Liver (tissue), 7 donors: ENCODE measurements at regions not wholly inside any gene's neighbourhood (a gene's known extent, or its start where the extent isn't known, plus 50 kb on each side); places are given as distances from the start of the nearest gene placed in this dataset.

Experiments
- DNase-seq: peaks from one replicate; pipeline ENCODE4 v3.0.0-alpha.2; 2017; ENCODE audit warnings: low spot score
- H3K27ac ChIP-seq, 2 donors: one replicate each; pipeline ENCODE4 v1.7.0; 2013; ENCODE audit warnings: inconsistent platforms in 2 of 2, low read length in 2 of 2, control low read depth in 1 of 2, low read depth in 1 of 2, mild to moderate bottlenecking in 1 of 2
- H3K27me3 ChIP-seq, 4 donors: one replicate each; pipeline versions ENCODE4 v1.6.1 to v1.7.0; 2013; ENCODE audit warnings: low read length in 3 of 4, inconsistent platforms in 1 of 4, mild to moderate bottlenecking in 1 of 4, moderate library complexity in 1 of 4; ENCODE audit not compliant: control insufficient read depth in 4 of 4, insufficient read depth in 4 of 4
- H3K36me3 ChIP-seq, 4 donors: one replicate each; pipeline versions ENCODE4 v1.6.1 to v1.7.0; 2013; ENCODE audit warnings: low read length in 3 of 4, mild to moderate bottlenecking in 3 of 4, low read depth in 1 of 4, moderate library complexity in 1 of 4; ENCODE audit not compliant: control insufficient read depth in 4 of 4, insufficient read depth in 3 of 4
- H3K4me1 ChIP-seq, 4 donors: one replicate each; pipeline versions ENCODE4 v1.6.1 to v1.7.0; 2013; ENCODE audit warnings: low read length in 3 of 4, mild to moderate bottlenecking in 3 of 4, moderate library complexity in 1 of 4; ENCODE audit not compliant: control insufficient read depth in 4 of 4, insufficient read depth in 4 of 4
- H3K4me3 ChIP-seq, 3 donors: one replicate each; pipeline versions ENCODE4 v1.6.1 to v1.7.0; 2013; ENCODE audit warnings: low read length in 3 of 3, control low read depth in 1 of 3, low read depth in 1 of 3, mild to moderate bottlenecking in 1 of 3
- H3K9ac ChIP-seq, 2 donors: one replicate each; pipeline ENCODE4 v1.7.0; 2013; ENCODE audit warnings: low read length in 2 of 2, mild to moderate bottlenecking in 2 of 2, moderate library complexity in 2 of 2, control low read depth in 1 of 2, low read depth in 1 of 2
- H3K9me3 ChIP-seq, 4 donors: one replicate each; pipeline versions ENCODE4 v1.6.1 to v1.7.0; 2013; ENCODE audit warnings: low read length in 3 of 4; ENCODE audit not compliant: control insufficient read depth in 4 of 4
- ATF3 ChIP-seq: IDR thresholded peaks from 2 replicates; pipeline ENCODE4 v1.6.1; 2016; ENCODE audit warnings: antibody characterized with exemption
- EGR1 ChIP-seq, 2 donors: IDR thresholded peaks; 2 replicates each; pipeline ENCODE4 v1.6.1; 2016 to 2018; ENCODE audit warnings: antibody characterized with exemption in 2 of 2, low read depth in 2 of 2
- FOXA1 ChIP-seq: IDR thresholded peaks from 2 replicates; pipeline ENCODE4 v1.6.1; 2016; ENCODE audit warnings: antibody characterized with exemption
- FOXA2 ChIP-seq: IDR thresholded peaks from 2 replicates; pipeline ENCODE4 v1.6.1; 2016; ENCODE audit warnings: antibody characterized with exemption
- GABPA ChIP-seq, 2 donors: IDR thresholded peaks in 1 of 2; conservative IDR thresholded peaks in 1 of 2; 2 replicates each; pipeline ENCODE4 v1.6.1; 2016; ENCODE audit warnings: antibody characterized with exemption in 2 of 2, mild to moderate bottlenecking in 1 of 2, moderate library complexity in 1 of 2
- HNF4A ChIP-seq, 2 donors: conservative IDR thresholded peaks; 2 replicates each; pipeline ENCODE4 v1.6.1; 2016; ENCODE audit warnings: antibody characterized with exemption in 2 of 2, mild to moderate bottlenecking in 2 of 2
- HNF4G ChIP-seq: IDR thresholded peaks from 2 replicates; pipeline ENCODE4 v1.6.1; 2016; ENCODE audit warnings: antibody characterized with exemption
- JUND ChIP-seq, 2 donors: IDR thresholded peaks; 2 replicates each; pipeline ENCODE4 v1.6.1; 2016; ENCODE audit warnings: antibody characterized with exemption in 2 of 2
- NR2F2 ChIP-seq: IDR thresholded peaks from 2 replicates; pipeline ENCODE4 v1.6.1; 2016; ENCODE audit warnings: antibody characterized with exemption
- RAD21 ChIP-seq, 2 donors: IDR thresholded peaks; 2 replicates each; pipeline ENCODE4 v1.6.1; 2016; ENCODE audit warnings: antibody characterized with exemption in 2 of 2, mild to moderate bottlenecking in 2 of 2
- REST ChIP-seq: IDR thresholded peaks from 2 replicates; pipeline ENCODE4 v1.6.1; 2016; ENCODE audit warnings: antibody characterized with exemption, mild to moderate bottlenecking
- SP1 ChIP-seq: IDR thresholded peaks from 2 replicates; pipeline ENCODE4 v1.6.1; 2018; ENCODE audit warnings: antibody characterized with exemption, mild to moderate bottlenecking
- TAF1 ChIP-seq: conservative IDR thresholded peaks from 2 replicates; pipeline ENCODE4 v1.6.1; 2016; ENCODE audit warnings: antibody characterized with exemption, mild to moderate bottlenecking
- YY1 ChIP-seq: IDR thresholded peaks from 2 replicates; pipeline ENCODE4 v1.6.1; 2016; ENCODE audit warnings: antibody characterized with exemption, mild to moderate bottlenecking
- WGBS: extraction: QIAGEN DNeasy Blood & Tissue Kit; methylation state at CpG from one replicate; pipeline ENCODE4 v1.1.7; 2013; 5-methylcytosine and 5-hydroxymethylcytosine counted together
- TF ChIP-seq, protein P1 (sequence below): IDR thresholded peaks from 2 replicates; pipeline ENCODE4 v1.6.1; 2016; ENCODE audit warnings: antibody characterized with exemption
- TF ChIP-seq, protein P2 (sequence below): IDR thresholded peaks from 2 replicates; pipeline ENCODE4 v1.6.1; 2016; ENCODE audit warnings: antibody characterized with exemption
- donor health status: healthy.
- donor health status: healthy.
- donor health status: healthy.
- donor health status: healthy.

DNA sequence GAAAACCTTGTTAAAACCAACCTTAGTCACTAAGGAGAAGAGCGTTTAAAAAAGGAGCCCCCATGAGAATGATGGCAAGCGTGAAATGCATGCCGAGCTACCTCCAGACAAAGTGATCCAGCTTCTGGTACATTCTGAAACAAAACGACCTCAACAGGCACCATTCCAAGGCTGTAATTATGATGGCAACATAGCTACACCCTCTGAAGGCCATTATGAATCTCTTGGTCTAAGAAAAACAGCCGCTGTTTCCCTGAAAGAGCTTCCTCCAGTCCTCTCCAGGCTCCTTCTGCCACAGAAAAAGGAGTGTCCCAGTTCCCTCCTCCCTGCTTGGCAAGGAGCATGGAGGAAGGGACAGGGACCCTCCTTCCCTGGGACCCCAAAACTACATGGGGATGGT, 50.0 kb upstream of the ABLIM1 start:
- H3K9me3 ChIP-seq = no peaks in the 10 kb centered on the region
- no peak overlapping the region for H3K9ac ChIP-seq
- H3K4me1 ChIP-seq = no peaks in the 10 kb centered on the region
- H3K36me3 ChIP-seq = no peaks in the 10 kb centered on the region
- no peak overlapping the region for H3K4me3 ChIP-seq
- TF ChIP-seq, protein P1, sequence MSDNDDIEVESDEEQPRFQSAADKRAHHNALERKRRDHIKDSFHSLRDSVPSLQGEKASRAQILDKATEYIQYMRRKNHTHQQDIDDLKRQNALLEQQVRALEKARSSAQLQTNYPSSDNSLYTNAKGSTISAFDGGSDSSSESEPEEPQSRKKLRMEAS = no peak
- no peak for TF ChIP-seq EGR1 (IDR thresholded peaks at IDR 0.05; ENCODE audit: low read depth in 2 of 2)
- TF ChIP-seq GABPA (IDR thresholded peaks at IDR 0.05 in 1 of 2, conservative IDR thresholded peaks at IDR 0.05 in 1 of 2) = no peak
- no peak for TF ChIP-seq REST
- no peak for TF ChIP-seq YY1
- no peak for DNase-seq
- no peak overlapping the region for H3K27ac ChIP-seq
- no peaks in the 10 kb centered on the region for H3K27me3 ChIP-seq
- 88% methylated on average over 5 of the region's 5 CpGs for WGBS

- Histone ChIP-seq H3K27me3 (no peaks in the 10 kb centered on the region), H3K36me3 (no peaks in the 10 kb centered on the region), H3K9me3 (no peaks in the 10 kb centered on the region), H3K4me3 (no peak overlapping the region), H3K4me1 (no peaks in the 10 kb centered on the region), H3K9ac (no peak overlapping the region), H3K27ac (no peak overlapping the region)
- 90% methylated on average over 5 of the region's 5 CpGs for WGBS
- TF ChIP-seq ATF3 = no peak
- no peak for TF ChIP-seq RAD21 (IDR thresholded peaks at IDR 0.05)
- no peak for DNase-seq
Observed at GRCh38 chr10:114708717-114709335, 50.8 kb upstream of the ABLIM1 start.

- Histone ChIP-seq H3K9me3 (no peaks in the 10 kb centered on the region), H3K9ac (no peak overlapping the region), H3K27ac (no peak overlapping the region), H3K4me3 (no peak overlapping the region), H3K36me3 (no peaks in the 10 kb centered on the region), H3K27me3 (no peaks in the 10 kb centered on the region), H3K4me1 (no peaks in the 10 kb centered on the region)
- TF ChIP-seq RAD21 (IDR thresholded peaks at IDR 0.05) (no peak), YY1 (no peak), NR2F2 (no peak), TAF1 (no peak), GABPA (IDR thresholded peaks at IDR 0.05 in 1 of 2, conservative IDR thresholded peaks at IDR 0.05 in 1 of 2) (no peak), SP1 (no peak), HNF4G (no peak), FOXA2 (no peak), HNF4A (conservative IDR thresholded peaks at IDR 0.05) (no peak), EGR1 (IDR thresholded peaks at IDR 0.05; ENCODE audit: low read depth in 2 of 2) (no peak), FOXA1 (no peak), JUND (IDR thresholded peaks at IDR 0.05) (no peak)
- TF ChIP-seq, protein P1 = no peak
- TF ChIP-seq, protein P2, sequence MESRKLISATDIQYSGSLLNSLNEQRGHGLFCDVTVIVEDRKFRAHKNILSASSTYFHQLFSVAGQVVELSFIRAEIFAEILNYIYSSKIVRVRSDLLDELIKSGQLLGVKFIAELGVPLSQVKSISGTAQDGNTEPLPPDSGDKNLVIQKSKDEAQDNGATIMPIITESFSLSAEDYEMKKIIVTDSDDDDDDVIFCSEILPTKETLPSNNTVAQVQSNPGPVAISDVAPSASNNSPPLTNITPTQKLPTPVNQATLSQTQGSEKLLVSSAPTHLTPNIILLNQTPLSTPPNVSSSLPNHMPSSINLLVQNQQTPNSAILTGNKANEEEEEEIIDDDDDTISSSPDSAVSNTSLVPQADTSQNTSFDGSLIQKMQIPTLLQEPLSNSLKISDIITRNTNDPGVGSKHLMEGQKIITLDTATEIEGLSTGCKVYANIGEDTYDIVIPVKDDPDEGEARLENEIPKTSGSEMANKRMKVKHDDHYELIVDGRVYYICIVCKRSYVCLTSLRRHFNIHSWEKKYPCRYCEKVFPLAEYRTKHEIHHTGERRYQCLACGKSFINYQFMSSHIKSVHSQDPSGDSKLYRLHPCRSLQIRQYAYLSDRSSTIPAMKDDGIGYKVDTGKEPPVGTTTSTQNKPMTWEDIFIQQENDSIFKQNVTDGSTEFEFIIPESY = no peak
- WGBS = 91% methylated on average over 2 of the region's 2 CpGs
- no peak for DNase-seq
Observed at GRCh38 chr10:114709984-114710383, 51.9 kb upstream of the ABLIM1 start.
